Mesenchymal stem cell (in vitro differentiated cells and primary cell): ENCODE measurements at regions not wholly inside any gene's neighbourhood (a gene's known extent, or its start where the extent isn't known, plus 50 kb on each side); places are given as distances from the start of the nearest gene placed in this dataset.

ENCODE experiments used
- DNase-seq: peaks from one replicate; pipeline ENCODE4 v3.0.0-alpha.2; 2013
- H2AFZ ChIP-seq: one replicate; pipeline ENCODE4 v1.6.1; 2013; ENCODE audit warnings: low read depth, mild to moderate bottlenecking, control low read depth, inconsistent platforms, low read length, moderate library complexity
- H2AK5ac ChIP-seq: 2 replicates; pipeline ENCODE4 v1.6.1; 2013; ENCODE audit warnings: low read length, moderate library complexity, mild to moderate bottlenecking, inconsistent platforms; ENCODE audit not compliant: severe bottlenecking
- H2BK120ac ChIP-seq: one replicate; pipeline ENCODE4 v1.6.1; 2013; ENCODE audit warnings: low read depth, mild to moderate bottlenecking, inconsistent platforms, low read length, moderate library complexity
- H2BK12ac ChIP-seq, 2 experiments: one replicate each; pipeline ENCODE4 v1.6.1; 2013; ENCODE audit warnings: inconsistent platforms in 2 of 2, low read length in 2 of 2, mild to moderate bottlenecking in 2 of 2, moderate library complexity in 2 of 2, control low read depth in 1 of 2
- H2BK15ac ChIP-seq: one replicate; pipeline ENCODE4 v1.6.1; 2013; ENCODE audit warnings: mild to moderate bottlenecking, low read depth, inconsistent platforms; ENCODE audit not compliant: poor library complexity, severe bottlenecking
- H2BK5ac ChIP-seq: 2 replicates; pipeline ENCODE4 v1.6.1; 2013; ENCODE audit warnings: low read depth, mild to moderate bottlenecking, low read length, control low read depth, inconsistent platforms; ENCODE audit not compliant: poor library complexity, severe bottlenecking
- H3K14ac ChIP-seq, 2 experiments: one replicate each; pipeline ENCODE4 v1.6.1; 2013; ENCODE audit warnings: inconsistent platforms in 2 of 2, low read length in 2 of 2, control low read depth in 1 of 2, mild to moderate bottlenecking in 1 of 2, moderate library complexity in 1 of 2
- H3K18ac ChIP-seq, 2 experiments: one replicate each; pipeline ENCODE4 v1.6.1; 2013; ENCODE audit warnings: inconsistent platforms in 2 of 2, low read length in 2 of 2, control low read depth in 1 of 2, low read depth in 1 of 2, mild to moderate bottlenecking in 1 of 2
- H3K23ac ChIP-seq, 2 experiments: one replicate each; pipeline ENCODE4 v1.6.1; 2013; ENCODE audit warnings: inconsistent platforms in 2 of 2, low read length in 2 of 2, mild to moderate bottlenecking in 2 of 2, moderate library complexity in 2 of 2, control low read depth in 1 of 2
- H3K27ac ChIP-seq: 2 replicates; pipeline ENCODE4 v1.5.1; 2013; ENCODE audit warnings: mild to moderate bottlenecking, moderate library complexity, low read length, control low read depth, inconsistent platforms; ENCODE audit not compliant: poor library complexity, severe bottlenecking
- H3K27me3 ChIP-seq, 2 experiments: 2 replicates each; pipeline versions ENCODE4 v1.6.1 to v1.7.0; 2013; ENCODE audit warnings: low read length in 2 of 2, mild to moderate bottlenecking in 2 of 2, moderate library complexity in 2 of 2, control low read depth in 1 of 2, inconsistent platforms in 1 of 2; ENCODE audit not compliant: control insufficient read depth in 1 of 2, insufficient read depth in 1 of 2
- H3K36me3 ChIP-seq, 2 experiments: 2 replicates each; pipeline versions ENCODE4 v1.6.1 to v1.7.0; 2013; ENCODE audit warnings: low read length in 2 of 2, control low read depth in 1 of 2, inconsistent platforms in 1 of 2, low read depth in 1 of 2, mild to moderate bottlenecking in 1 of 2; ENCODE audit not compliant: insufficient read depth in 2 of 2, control insufficient read depth in 1 of 2
- H3K4ac ChIP-seq, 2 experiments: one replicate each; pipeline ENCODE4 v1.6.1; 2013; ENCODE audit warnings: inconsistent platforms in 2 of 2, low read length in 2 of 2, mild to moderate bottlenecking in 2 of 2, moderate library complexity in 2 of 2, control low read depth in 1 of 2, low read depth in 1 of 2
- H3K4me1 ChIP-seq: 2 replicates; pipeline ENCODE4 v1.6.1; 2013; ENCODE audit warnings: low read depth, low read length, control low read depth; ENCODE audit not compliant: control insufficient read depth, insufficient read depth
- H3K4me2 ChIP-seq: 2 replicates; pipeline ENCODE4 v1.6.1; 2013; ENCODE audit warnings: low read length, mild to moderate bottlenecking, inconsistent platforms; ENCODE audit not compliant: poor library complexity, severe bottlenecking
- H3K4me3 ChIP-seq, 2 experiments: 2 replicates each; pipeline versions ENCODE4 v1.5.1 to v1.7.0; 2013; ENCODE audit warnings: low read length in 2 of 2, mild to moderate bottlenecking in 2 of 2, control low read depth in 1 of 2, low read depth in 1 of 2; ENCODE audit not compliant: insufficient read depth in 1 of 2
- H3K79me1 ChIP-seq: replicated peaks from 2 replicates; pipeline ENCODE4 v1.6.1; 2013; ENCODE audit warnings: mild to moderate bottlenecking, control low read depth, low read length, inconsistent platforms; ENCODE audit not compliant: poor library complexity, severe bottlenecking
- H3K9ac ChIP-seq: 2 replicates; pipeline ENCODE4 v1.7.0; 2013; ENCODE audit warnings: mild to moderate bottlenecking, low read length, moderate library complexity
- H3K9me3 ChIP-seq: 2 replicates; pipeline ENCODE4 v1.7.0; 2013; ENCODE audit warnings: mild to moderate bottlenecking, low read length; ENCODE audit not compliant: control insufficient read depth
- H4K8ac ChIP-seq: one replicate; pipeline ENCODE4 v1.6.1; 2013; ENCODE audit warnings: inconsistent platforms, mild to moderate bottlenecking, low read length, moderate library complexity
- H4K91ac ChIP-seq: one replicate; pipeline ENCODE4 v1.6.1; 2013; ENCODE audit warnings: mild to moderate bottlenecking, low read length, inconsistent platforms
- WGBS: methylation state at CpG from one replicate; pipeline ENCODE4 v1.1.7; 2013; ENCODE audit warnings: mixed read lengths; 5-methylcytosine and 5-hydroxymethylcytosine counted together

DNA sequence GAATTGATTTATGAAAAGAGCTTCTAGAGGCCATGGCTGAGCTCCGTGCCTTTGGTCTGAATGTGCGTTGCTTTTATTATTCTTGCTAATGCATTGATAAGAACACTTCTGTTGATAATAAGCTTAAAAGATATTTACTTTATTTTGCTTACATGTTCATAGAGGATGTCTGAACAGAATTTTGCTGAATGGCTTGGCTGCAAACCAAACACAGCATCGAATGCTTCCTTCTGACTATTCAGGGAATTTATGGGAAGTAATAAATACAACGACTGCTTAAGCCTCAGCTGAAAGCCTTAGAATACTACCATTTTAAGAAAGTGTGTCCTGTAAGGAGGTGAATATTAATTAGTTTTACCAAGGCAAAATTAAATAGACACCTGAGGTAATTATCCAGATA, 643.5 kb upstream of the POT1 start:
- no peak overlapping the region for H2BK15ac ChIP-seq
- H2AK5ac ChIP-seq = no peak overlapping the region
- peaks cover 10% of the 10 kb centered on the region for H3K9me3 ChIP-seq
- no peak overlapping the region for H3K4ac ChIP-seq
- no peak overlapping the region for H3K14ac ChIP-seq
- H4K91ac ChIP-seq = no peak overlapping the region
- H2BK120ac ChIP-seq = no peak overlapping the region
- no peak overlapping the region for H3K27ac ChIP-seq
- H3K36me3 ChIP-seq = no peaks in the 10 kb centered on the region
- H3K4me2 ChIP-seq = no peak overlapping the region
- H3K4me3 ChIP-seq = no peak overlapping the region
- no peaks in the 10 kb centered on the region for H3K79me1 ChIP-seq
- H2BK5ac ChIP-seq = no peak overlapping the region
- H2AFZ ChIP-seq = no peak overlapping the region
- H2BK12ac ChIP-seq = no peak overlapping the region
- H3K18ac ChIP-seq = no peak overlapping the region
- no peaks in the 10 kb centered on the region for H3K27me3 ChIP-seq
- no peak overlapping the region for H3K9ac ChIP-seq
- H3K23ac ChIP-seq = no peak overlapping the region
- 74% methylated on average over 3 of the region's 4 CpGs for WGBS
- no peak overlapping the region for H4K8ac ChIP-seq
- H3K4me1 ChIP-seq = no peaks in the 10 kb centered on the region
- DNase-seq = no peak

- no peaks in the 10 kb centered on the region for H3K36me3 ChIP-seq
- no peak overlapping the region for H3K27ac ChIP-seq
- H4K91ac ChIP-seq = no peak overlapping the region
- no peak overlapping the region for H3K4me3 ChIP-seq
- no peak overlapping the region for H2BK15ac ChIP-seq
- H2BK5ac ChIP-seq = no peak overlapping the region
- H4K8ac ChIP-seq = no peak overlapping the region
- H2AK5ac ChIP-seq = no peak overlapping the region
- no peak overlapping the region for H3K4ac ChIP-seq
- no peaks in the 10 kb centered on the region for H3K79me1 ChIP-seq
- H3K18ac ChIP-seq = no peak overlapping the region
- no peak overlapping the region for H2BK12ac ChIP-seq
- no peak overlapping the region for H2AFZ ChIP-seq
- H3K14ac ChIP-seq = no peak overlapping the region
- 70% methylated on average over 1 of the region's 1 CpG for WGBS
- peaks cover 8% of the 10 kb centered on the region for H3K9me3 ChIP-seq
- H2BK120ac ChIP-seq = no peak overlapping the region
- no peak overlapping the region for H3K4me2 ChIP-seq
- no peaks in the 10 kb centered on the region for H3K27me3 ChIP-seq
- H3K23ac ChIP-seq = no peak overlapping the region
- no peaks in the 10 kb centered on the region for H3K4me1 ChIP-seq
- no peak for DNase-seq
- H3K9ac ChIP-seq = no peak overlapping the region
These were observed 642.8 kb upstream of the POT1 start for GRCh38 chr7:125572414-125572813.

DNA sequence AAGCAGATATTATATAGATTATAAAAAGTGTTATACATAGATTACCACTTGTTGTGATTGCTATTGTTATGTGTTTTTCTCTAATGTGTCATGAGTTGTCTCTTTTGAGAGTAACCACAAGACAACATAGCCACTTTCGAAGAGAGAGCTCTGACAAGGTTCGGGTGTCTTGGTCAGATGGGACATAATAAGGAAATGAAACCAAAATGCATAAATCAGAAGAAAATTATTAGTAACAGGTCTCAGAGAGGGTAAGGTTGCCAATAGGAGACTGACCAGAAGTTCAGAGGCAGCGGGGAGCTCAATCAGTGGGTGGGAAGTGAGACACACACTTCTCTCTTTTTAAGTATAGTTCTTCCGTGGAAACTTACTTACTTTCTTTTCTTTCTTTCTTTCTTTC, 639.2 kb upstream of the POT1 start:
- no peak overlapping the region for H3K4me2 ChIP-seq
- no peak overlapping the region for H3K4me3 ChIP-seq
- H2BK15ac ChIP-seq = no peak overlapping the region
- no peaks in the 10 kb centered on the region for H3K79me1 ChIP-seq
- H3K4ac ChIP-seq = no peak overlapping the region
- no peak overlapping the region for H2BK12ac ChIP-seq
- H3K27ac ChIP-seq = no peak overlapping the region
- H2AK5ac ChIP-seq = no peak overlapping the region
- no peak overlapping the region for H3K14ac ChIP-seq
- no peaks in the 10 kb centered on the region for H3K27me3 ChIP-seq
- H3K9me3 ChIP-seq = no peaks in the 10 kb centered on the region
- no peak overlapping the region for H3K9ac ChIP-seq
- no peak overlapping the region for H2BK120ac ChIP-seq
- no peak overlapping the region for H4K91ac ChIP-seq
- no peak overlapping the region for H3K23ac ChIP-seq
- H2BK5ac ChIP-seq = no peak overlapping the region
- WGBS = 93% methylated on average over 4 of the region's 4 CpGs
- H3K36me3 ChIP-seq = no peaks in the 10 kb centered on the region
- no peak overlapping the region for H2AFZ ChIP-seq
- H3K4me1 ChIP-seq = no peaks in the 10 kb centered on the region
- no peak for DNase-seq
- H4K8ac ChIP-seq = no peak overlapping the region
- no peak overlapping the region for H3K18ac ChIP-seq

GRCh38 chr7:125567686-125568085, 638.1 kb upstream of the POT1 start:
- no peak for DNase-seq
- Histone ChIP-seq H2BK5ac (no peak overlapping the region), H3K4ac (no peak overlapping the region), H3K4me2 (no peak overlapping the region), H2BK12ac (no peak overlapping the region), H2AK5ac (no peak overlapping the region), H3K4me3 (no peak overlapping the region), H2AFZ (no peak overlapping the region), H3K14ac (no peak overlapping the region), H3K27ac (no peak overlapping the region), H3K9me3 (no peaks in the 10 kb centered on the region), H4K8ac (no peak overlapping the region), H4K91ac (no peak overlapping the region), H3K9ac (no peak overlapping the region), H3K4me1 (no peaks in the 10 kb centered on the region), H3K79me1 (no peaks in the 10 kb centered on the region), H2BK120ac (no peak overlapping the region), H3K18ac (no peak overlapping the region), H3K27me3 (no peaks in the 10 kb centered on the region), H3K23ac (no peak overlapping the region), H2BK15ac (no peak overlapping the region), H3K36me3 (no peaks in the 10 kb centered on the region)
- 98% methylated on average over 2 of the region's 2 CpGs for WGBS
